ENCODE measurements at regions not wholly inside any gene's neighbourhood (a gene's known extent, or its start where the extent isn't known, plus 50 kb on each side); places are given as distances from the start of the nearest gene placed in this dataset.

GRCh38 chr18:43710135-43710534, 432.8 kb upstream of the SYT4 start:
- TF ChIP-seq CTCF (IDR thresholded peaks at IDR 0.05) (no peak), ZFX (IDR thresholded peaks at IDR 0.05; ENCODE audit: borderline replicate concordance) (no peak)
